H9 (cell line): ENCODE measurements at regions not wholly inside any gene's neighbourhood (a gene's known extent, or its start where the extent isn't known, plus 50 kb on each side); places are given as distances from the start of the nearest gene placed in this dataset.

Source experiments
- DNase-seq: peaks from one replicate; pipeline ENCODE4 v3.0.0-alpha.2; 2017
- H2AFZ ChIP-seq: one replicate; pipeline ENCODE4 v1.6.1; 2013; ENCODE audit warnings: mild to moderate bottlenecking, low read length, control low read depth, moderate library complexity
- H2AK5ac ChIP-seq: 2 replicates; pipeline ENCODE4 v1.6.1; 2013; ENCODE audit warnings: low read length, control low read depth, mixed read lengths; ENCODE audit not compliant: insufficient read length
- H2BK120ac ChIP-seq: one replicate; pipeline ENCODE4 v1.6.1; 2013; ENCODE audit warnings: low read depth, mild to moderate bottlenecking, low read length, control low read depth, inconsistent platforms; ENCODE audit not compliant: poor library complexity, severe bottlenecking
- H2BK12ac ChIP-seq: 2 replicates; pipeline ENCODE4 v1.6.1; 2013; ENCODE audit warnings: low read length, control low read depth, mixed read lengths, low read depth; ENCODE audit not compliant: insufficient read length
- H2BK15ac ChIP-seq: 2 replicates; pipeline ENCODE4 v1.6.1; 2013; ENCODE audit warnings: low read depth, low read length, control low read depth
- H2BK20ac ChIP-seq: one replicate; pipeline ENCODE4 v1.6.1; 2013; ENCODE audit warnings: low read depth, mild to moderate bottlenecking, low read length, control low read depth, inconsistent platforms; ENCODE audit not compliant: poor library complexity, severe bottlenecking
- H2BK5ac ChIP-seq: 2 replicates; pipeline ENCODE4 v1.6.1; 2013; ENCODE audit warnings: low read length, control low read depth, mixed read lengths; ENCODE audit not compliant: insufficient read length
- H3K14ac ChIP-seq: 2 replicates; pipeline ENCODE4 v1.6.1; 2013; ENCODE audit warnings: low read length, control low read depth; ENCODE audit not compliant: insufficient read depth
- H3K18ac ChIP-seq: 2 replicates; pipeline ENCODE4 v1.6.1; 2013; ENCODE audit warnings: low read depth, mild to moderate bottlenecking, mixed read lengths, low read length, control low read depth; ENCODE audit not compliant: insufficient read length
- H3K23ac ChIP-seq: 2 replicates; pipeline ENCODE4 v1.6.1; 2013; ENCODE audit warnings: low read length, control low read depth, mixed read lengths, low read depth; ENCODE audit not compliant: insufficient read length
- H3K23me2 ChIP-seq: 2 replicates; pipeline ENCODE4 v1.6.1; 2013; ENCODE audit warnings: low read depth, mild to moderate bottlenecking, mixed read lengths, low read length, control low read depth; ENCODE audit not compliant: insufficient read length, poor library complexity, severe bottlenecking
- H3K27ac ChIP-seq: 2 replicates; pipeline ENCODE4 v1.5.1; 2013; ENCODE audit warnings: low read length, control low read depth, mixed read lengths, low read depth; ENCODE audit not compliant: insufficient read length
- H3K27me3 ChIP-seq: 2 replicates; pipeline ENCODE4 v1.6.1; 2013; ENCODE audit warnings: low read length, control low read depth, inconsistent platforms; ENCODE audit not compliant: insufficient read depth
- H3K4ac ChIP-seq: 2 replicates; pipeline ENCODE4 v1.6.1; 2013; ENCODE audit warnings: low read depth, mild to moderate bottlenecking, control low read depth, inconsistent platforms, low read length, moderate library complexity
- H3K4me1 ChIP-seq: 2 replicates; pipeline ENCODE4 v1.6.1; 2013; ENCODE audit warnings: low read length, control low read depth, inconsistent platforms; ENCODE audit not compliant: insufficient read depth
- H3K4me2 ChIP-seq: 2 replicates; pipeline ENCODE4 v1.6.1; 2013; ENCODE audit warnings: low read length, control low read depth, mixed read lengths; ENCODE audit not compliant: insufficient read length, insufficient read depth
- H3K56ac ChIP-seq: 2 replicates; pipeline ENCODE4 v1.6.1; 2013; ENCODE audit warnings: low read depth, mild to moderate bottlenecking, mixed read lengths, low read length, control low read depth; ENCODE audit not compliant: insufficient read length
- H3K79me1 ChIP-seq: 2 replicates; pipeline ENCODE4 v1.6.1; 2013; ENCODE audit warnings: low read depth, mild to moderate bottlenecking, moderate library complexity, low read length, control low read depth, inconsistent platforms; ENCODE audit not compliant: insufficient read depth, poor library complexity, severe bottlenecking
- H3K79me2 ChIP-seq: 2 replicates; pipeline ENCODE4 v1.6.1; 2013; ENCODE audit warnings: low read length, control low read depth, inconsistent platforms; ENCODE audit not compliant: insufficient read depth
- H3K9ac ChIP-seq: 2 replicates; pipeline ENCODE4 v1.6.1; 2013; ENCODE audit warnings: low read length, control low read depth, mixed read lengths; ENCODE audit not compliant: insufficient read length; ENCODE audit errors: extremely low read depth
- H3K9me3 ChIP-seq: one replicate; pipeline ENCODE4 v1.6.1; 2013; ENCODE audit warnings: low read depth, low read length, inconsistent platforms; ENCODE audit not compliant: control insufficient read depth
- H3T11ph ChIP-seq: one replicate; pipeline ENCODE4 v1.6.1; 2013; ENCODE audit warnings: mild to moderate bottlenecking, low read length, control low read depth, inconsistent platforms
- H4K20me1 ChIP-seq: one replicate; pipeline ENCODE4 v1.6.1; 2013; ENCODE audit not compliant: control insufficient read depth, insufficient read length, insufficient read depth
- H4K5ac ChIP-seq: 2 replicates; pipeline ENCODE4 v1.6.1; 2013; ENCODE audit warnings: low read depth, mild to moderate bottlenecking, mixed read lengths, low read length, control low read depth; ENCODE audit not compliant: insufficient read length
- H4K8ac ChIP-seq: replicated peaks from 2 replicates; pipeline ENCODE4 v1.6.1; 2013; ENCODE audit warnings: low read length, control low read depth, mixed read lengths, low read depth; ENCODE audit not compliant: insufficient read length
- H4K91ac ChIP-seq: 2 replicates; pipeline ENCODE4 v1.6.1; 2013; ENCODE audit warnings: low read depth, mild to moderate bottlenecking, moderate library complexity, mixed read lengths, low read length, control low read depth; ENCODE audit not compliant: insufficient read length
- H3K27ac Mint-ChIP-seq, 3 experiments: 2 replicates in 2 of 3; 3 replicates in 1 of 3; pipeline ENCODE4 v1.8.0; 2020 to 2021; ENCODE audit warnings: mixed read lengths in 3 of 3, mild to moderate bottlenecking in 1 of 3, moderate library complexity in 1 of 3
- H3K27me3 Mint-ChIP-seq: 2 replicates; pipeline ENCODE4 v1.8.0; 2021; ENCODE audit warnings: low read depth, mild to moderate bottlenecking, moderate library complexity, mixed read lengths
- H3K36me3 Mint-ChIP-seq, 3 experiments: 2 replicates in 2 of 3; 3 replicates in 1 of 3; pipeline ENCODE4 v1.8.0; 2020 to 2021; ENCODE audit warnings: low read depth in 3 of 3, mixed read lengths in 3 of 3; ENCODE audit not compliant: insufficient read depth in 1 of 3
- H3K4me1 Mint-ChIP-seq, 2 experiments: 2 replicates each; pipeline ENCODE4 v1.8.0; 2020; ENCODE audit warnings: mixed read lengths in 2 of 2
- H3K4me3 Mint-ChIP-seq, 2 experiments: 2 replicates in 1 of 2; 3 replicates in 1 of 2; pipeline ENCODE4 v1.8.0; 2020 to 2021; ENCODE audit warnings: mild to moderate bottlenecking in 2 of 2, mixed read lengths in 2 of 2, moderate library complexity in 1 of 2
- H3K9me3 Mint-ChIP-seq, 2 experiments: 2 replicates in 1 of 2; 3 replicates in 1 of 2; pipeline ENCODE4 v1.8.0; 2020; ENCODE audit warnings: mild to moderate bottlenecking in 2 of 2, mixed read lengths in 2 of 2, moderate library complexity in 1 of 2
- WGBS: extraction: QIAGEN DNeasy Blood & Tissue Kit; methylation state at CpG from one replicate; pipeline ENCODE4 v1.1.7; 2013; ENCODE audit warnings: missing lambda C conversion rate, low lambda C conversion rate, mixed read lengths; ENCODE audit not compliant: insufficient read length; ENCODE audit errors: extremely low coverage; 5-methylcytosine and 5-hydroxymethylcytosine counted together
- TF ChIP-seq, protein P1 (sequence below): fragments of 200-600 bp; sonication (generic); conservative IDR thresholded peaks from 3 replicates; pipeline ENCODE4 v1.8.0; 2021; ENCODE audit warnings: antibody characterized with exemption, mild to moderate bottlenecking

DNA sequence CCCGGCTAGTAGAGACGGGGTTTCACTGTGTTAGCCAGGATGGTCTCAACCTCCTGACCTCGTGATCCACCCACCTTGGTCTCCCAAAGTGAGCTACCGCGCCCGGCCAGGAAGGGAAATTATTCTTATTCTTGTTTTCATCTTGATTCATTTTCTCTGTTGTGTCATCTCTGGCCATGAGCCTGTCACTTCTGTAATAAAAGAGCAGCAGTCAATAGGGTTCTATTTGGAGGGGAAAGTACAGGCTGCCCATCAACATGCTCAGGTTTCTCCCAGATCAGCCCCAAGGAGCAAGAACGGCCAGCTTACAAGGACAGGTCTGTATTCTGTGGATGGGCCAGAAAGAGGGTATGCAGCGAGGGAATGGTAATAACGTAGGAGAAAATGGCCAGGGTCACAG, 345.0 kb downstream of the PREX1 start:
- H2AK5ac ChIP-seq = no peak overlapping the region
- no peak overlapping the region for H3K4me2 ChIP-seq
- H3K36me3 Mint-ChIP-seq = no peaks in the 10 kb centered on the region
- H3K4me1 ChIP-seq = peaks cover 2% of the 10 kb centered on the region; the same call in 1 of the 2 replicates
- H3T11ph ChIP-seq = no peak overlapping the region
- no peak overlapping the region for H2BK12ac ChIP-seq
- H3K9ac ChIP-seq = no peak overlapping the region
- TF ChIP-seq, protein P1, sequence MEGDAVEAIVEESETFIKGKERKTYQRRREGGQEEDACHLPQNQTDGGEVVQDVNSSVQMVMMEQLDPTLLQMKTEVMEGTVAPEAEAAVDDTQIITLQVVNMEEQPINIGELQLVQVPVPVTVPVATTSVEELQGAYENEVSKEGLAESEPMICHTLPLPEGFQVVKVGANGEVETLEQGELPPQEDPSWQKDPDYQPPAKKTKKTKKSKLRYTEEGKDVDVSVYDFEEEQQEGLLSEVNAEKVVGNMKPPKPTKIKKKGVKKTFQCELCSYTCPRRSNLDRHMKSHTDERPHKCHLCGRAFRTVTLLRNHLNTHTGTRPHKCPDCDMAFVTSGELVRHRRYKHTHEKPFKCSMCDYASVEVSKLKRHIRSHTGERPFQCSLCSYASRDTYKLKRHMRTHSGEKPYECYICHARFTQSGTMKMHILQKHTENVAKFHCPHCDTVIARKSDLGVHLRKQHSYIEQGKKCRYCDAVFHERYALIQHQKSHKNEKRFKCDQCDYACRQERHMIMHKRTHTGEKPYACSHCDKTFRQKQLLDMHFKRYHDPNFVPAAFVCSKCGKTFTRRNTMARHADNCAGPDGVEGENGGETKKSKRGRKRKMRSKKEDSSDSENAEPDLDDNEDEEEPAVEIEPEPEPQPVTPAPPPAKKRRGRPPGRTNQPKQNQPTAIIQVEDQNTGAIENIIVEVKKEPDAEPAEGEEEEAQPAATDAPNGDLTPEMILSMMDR = no peak
- no peak overlapping the region for H4K5ac ChIP-seq
- H4K91ac ChIP-seq = no peak overlapping the region
- H3K23ac ChIP-seq = no peak overlapping the region
- H4K8ac ChIP-seq = no peak overlapping the region
- no peak overlapping the region for H3K27ac ChIP-seq
- no peak overlapping the region for H3K18ac ChIP-seq
- H3K9me3 Mint-ChIP-seq = no peaks in the 10 kb centered on the region
- no peak overlapping the region for H3K4ac ChIP-seq
- no peak overlapping the region for H2BK120ac ChIP-seq
- H3K79me2 ChIP-seq = no peaks in the 10 kb centered on the region
- H3K56ac ChIP-seq = no peak overlapping the region
- no peak overlapping the region for H2BK15ac ChIP-seq
- H3K4me1 Mint-ChIP-seq = peaks cover 34 to 46% of the 10 kb centered on the region in 2 experiments
- H3K14ac ChIP-seq = no peak overlapping the region
- H4K20me1 ChIP-seq = no peaks in the 10 kb centered on the region
- H3K27me3 Mint-ChIP-seq = no peaks in the 10 kb centered on the region; the same call in 1 of the 2 replicates
- no peak overlapping the region for H2BK20ac ChIP-seq
- no peak for DNase-seq
- H3K79me1 ChIP-seq = no peaks in the 10 kb centered on the region
- no peaks in the 10 kb centered on the region for H3K23me2 ChIP-seq
- no peak overlapping the region for H2BK5ac ChIP-seq
- H3K4me3 Mint-ChIP-seq = no peak overlapping the region
- H3K9me3 ChIP-seq = no peaks in the 10 kb centered on the region
- H3K27ac Mint-ChIP-seq = no peak overlapping the region; a peak in 1 of 7 replicates
- no peaks in the 10 kb centered on the region for H3K27me3 ChIP-seq
- H2AFZ ChIP-seq = no peak overlapping the region
- no CpG with 5 or more reads among the region's 9 CpGs for WGBS
